Caki2 (cell line): ENCODE measurements at regions not wholly inside any gene's neighbourhood (a gene's known extent, or its start where the extent isn't known, plus 50 kb on each side); places are given as distances from the start of the nearest gene placed in this dataset.

Source experiments
- DNase-seq: peaks from one replicate; pipeline ENCODE4 v3.0.0-alpha.2; 2015; ENCODE audit warnings: low read depth
- in situ Hi-C: cut with HindIII; loops from 2 replicates; pipeline ENCODE4 v1.10.0; 2016; ENCODE audit warnings: low sequenced_read_pairs, low pct_unique_long_range_greater_than_20kb, mixed read lengths

DNA sequence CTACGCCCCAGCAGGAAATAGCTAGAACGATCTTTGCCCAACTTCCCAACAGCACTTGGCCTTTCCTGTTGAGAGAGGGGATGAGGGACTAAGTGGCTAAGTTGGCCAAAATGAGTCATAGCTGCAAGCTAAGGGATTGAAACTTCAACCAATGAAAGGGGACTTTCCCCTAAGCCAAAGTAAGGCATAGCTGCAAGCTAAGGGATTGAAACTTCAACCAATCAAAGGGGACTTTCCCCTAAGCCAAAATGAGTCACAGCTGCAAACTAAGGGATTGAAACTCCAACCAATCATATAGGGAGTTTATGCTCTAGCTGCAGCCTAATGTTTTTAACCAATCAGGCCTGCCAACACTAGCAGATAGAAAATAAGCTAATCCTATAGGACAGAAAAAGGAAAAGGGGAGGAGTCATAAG, 100.5 kb upstream of the SSTR1 start:
- in situ Hi-C loops = no loop called here
- DNase-seq = peak; percentile 16

DNA sequence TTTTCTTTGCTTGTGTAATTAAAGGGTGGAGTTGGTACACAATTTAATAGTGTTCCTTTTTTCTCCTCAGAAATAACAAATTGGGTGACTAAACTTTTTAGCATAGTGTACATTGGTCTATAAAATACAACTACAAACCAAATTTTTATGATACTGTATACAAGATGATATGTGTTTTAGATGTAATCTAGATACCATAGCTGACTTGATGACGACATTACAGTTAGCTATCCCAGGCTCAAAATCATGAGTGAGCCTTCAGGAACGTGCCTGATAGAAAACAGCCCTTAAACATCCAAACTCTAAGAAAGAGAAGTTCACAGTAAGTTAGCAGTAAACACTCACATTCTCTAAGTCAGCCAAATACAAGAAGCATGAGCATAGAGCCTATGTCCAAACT, 99.0 kb upstream of the SSTR1 start:
- in situ Hi-C loops = no loop called here
- DNase-seq = no peak

DNA sequence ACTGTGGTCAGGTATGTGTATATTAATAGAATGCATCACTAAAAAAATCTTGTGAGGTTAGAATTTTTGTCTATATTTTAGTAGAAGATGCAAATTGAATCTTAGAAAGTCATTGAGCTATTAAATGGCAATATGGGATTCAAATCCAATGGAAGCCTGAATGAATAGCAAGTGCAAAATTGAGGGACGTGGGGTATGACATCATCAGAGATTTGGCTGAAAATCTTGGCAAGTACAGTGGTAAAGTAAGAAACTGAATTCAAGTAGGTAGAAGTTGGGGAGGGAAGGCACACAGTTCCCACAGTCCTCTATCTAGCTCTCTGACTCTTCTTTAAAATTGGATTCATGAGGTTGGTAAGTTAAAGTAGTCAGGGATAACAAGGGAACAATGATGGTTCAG, 97.4 kb upstream of the SSTR1 start:
- in situ Hi-C loops = no loop called here
- DNase-seq = no peak

DNA sequence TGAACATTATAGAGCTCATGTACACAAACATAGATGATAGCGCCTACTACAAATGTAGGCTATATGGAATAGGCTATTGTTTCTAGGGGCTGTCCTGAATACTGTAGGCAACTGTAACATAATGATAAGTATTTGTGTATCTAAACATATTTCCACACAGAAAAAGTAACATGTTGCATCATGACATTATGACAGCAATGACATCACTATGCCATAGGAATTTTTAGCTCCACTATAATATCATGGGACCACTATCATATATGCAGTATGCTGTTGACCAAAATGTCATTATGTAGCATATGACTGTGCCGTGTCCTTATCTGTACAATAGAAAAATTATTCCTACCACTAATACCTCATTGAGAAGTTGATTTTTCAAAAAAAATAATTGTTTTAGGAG, 96.7 kb upstream of the SSTR1 start:
- in situ Hi-C loops = no loop called here
- no peak for DNase-seq

DNA sequence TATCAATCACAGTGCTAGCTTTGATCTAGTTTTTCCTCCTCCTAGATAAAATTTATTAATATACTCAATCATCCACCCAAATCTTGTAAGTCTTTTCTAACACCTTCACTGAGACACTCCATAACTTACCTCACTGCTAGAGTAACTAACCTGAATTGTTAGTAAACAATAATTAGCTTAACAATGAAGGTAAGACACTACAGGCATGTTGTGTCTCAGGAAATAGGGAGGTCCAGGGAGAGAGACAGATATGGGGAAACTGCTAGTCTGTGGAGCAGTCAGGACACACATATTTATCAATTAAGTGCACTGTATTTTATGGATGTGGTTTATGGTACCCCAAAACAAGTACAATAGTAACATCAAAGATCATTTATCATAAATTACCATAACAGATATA, 94.2 kb upstream of the SSTR1 start:
- in situ Hi-C loops = no loop called here
- DNase-seq = no peak

DNA sequence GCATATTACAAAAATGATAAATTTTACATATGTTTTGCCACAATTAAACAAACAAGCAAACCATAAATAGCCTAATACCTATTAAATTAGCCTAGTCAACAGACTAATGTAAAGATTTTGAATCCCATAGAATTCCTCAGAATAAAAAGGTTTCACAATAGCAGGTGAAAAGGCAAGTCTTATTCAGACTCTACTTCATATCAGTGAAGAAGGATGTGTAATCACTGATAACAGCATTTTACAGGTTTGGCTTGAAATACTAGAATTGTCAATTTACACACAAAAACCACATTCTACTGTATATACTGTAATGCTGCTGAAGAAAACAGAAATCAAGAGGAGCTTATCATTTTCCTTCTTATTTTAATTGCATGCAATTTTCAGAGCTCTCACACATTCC, 90.8 kb upstream of the SSTR1 start:
- in situ Hi-C loops = no loop called here
- DNase-seq = no peak

DNA sequence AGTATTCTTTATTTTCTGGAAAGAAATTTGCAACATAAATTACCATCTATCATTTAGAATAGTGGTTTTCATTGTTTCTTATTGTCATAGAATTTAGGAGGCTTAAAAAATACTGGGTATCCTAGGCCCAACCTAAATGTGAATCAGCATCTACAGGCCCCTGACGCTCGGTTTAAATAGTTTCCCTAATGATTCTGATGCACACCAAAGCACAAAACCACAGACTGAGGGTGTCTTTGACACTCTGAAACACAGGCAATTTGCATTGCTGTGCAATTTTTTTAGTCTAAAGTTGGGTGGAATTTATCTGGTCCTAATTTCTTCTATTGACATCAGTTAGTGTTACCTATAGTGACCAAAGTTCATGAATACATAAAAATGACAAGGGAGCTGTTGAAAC, 87.6 kb upstream of the SSTR1 start:
- in situ Hi-C loops = no loop called here
- DNase-seq = no peak

DNA sequence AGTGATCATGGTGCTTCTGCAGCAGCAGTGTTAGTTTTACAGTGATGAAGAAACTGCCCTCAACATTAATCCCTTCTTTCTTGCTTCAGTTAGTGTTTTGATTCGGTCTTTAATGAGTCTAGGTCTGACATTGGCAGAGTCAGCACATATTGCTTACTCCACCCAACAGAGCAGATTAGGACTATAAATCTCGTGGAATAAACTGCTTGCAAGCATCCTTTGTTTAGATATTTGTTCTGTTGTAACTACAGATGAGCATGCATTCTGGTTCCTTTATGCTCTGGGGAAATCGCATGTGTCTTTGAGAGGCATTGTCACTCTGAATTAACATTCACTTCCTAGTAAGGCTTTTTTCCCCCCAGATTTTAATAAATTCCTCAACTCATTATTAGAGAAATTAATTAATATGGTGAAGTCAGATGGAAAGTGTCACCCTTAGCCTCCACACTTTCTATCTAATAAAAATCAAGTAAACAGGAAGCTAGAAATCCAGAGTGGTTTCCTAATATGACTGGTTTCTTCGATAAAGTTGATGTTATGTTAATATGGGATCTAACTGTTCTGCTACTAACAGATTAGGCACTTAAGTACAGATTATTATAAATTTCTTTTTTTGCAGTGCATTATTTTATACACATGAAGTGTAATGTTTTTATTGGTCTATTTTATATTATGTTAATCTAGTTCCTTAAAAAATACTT, 86.2 kb upstream of the SSTR1 start:
- in situ Hi-C loops = no loop called here
- DNase-seq = no peak

DNA sequence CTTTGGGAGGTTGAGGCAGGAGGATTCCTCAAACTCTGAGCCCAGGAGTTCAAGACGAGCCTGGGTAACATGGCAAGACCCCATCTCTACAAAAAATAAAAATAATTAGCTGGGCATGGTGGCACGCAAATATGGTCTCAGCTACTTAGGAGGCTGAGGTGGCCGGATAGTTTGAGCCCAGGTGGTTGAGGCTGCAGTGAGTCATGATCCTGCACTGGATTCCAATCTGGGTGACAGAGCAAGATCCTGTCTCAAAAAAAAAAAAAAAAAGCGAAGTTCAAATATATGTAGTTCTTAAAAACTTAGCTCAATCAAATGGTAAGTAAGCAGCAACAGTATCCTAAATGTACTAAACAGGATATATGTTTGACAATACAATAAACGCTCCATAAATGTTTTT, 85.5 kb upstream of the SSTR1 start:
- no peak for DNase-seq
- in situ Hi-C loops = no loop called here

DNA sequence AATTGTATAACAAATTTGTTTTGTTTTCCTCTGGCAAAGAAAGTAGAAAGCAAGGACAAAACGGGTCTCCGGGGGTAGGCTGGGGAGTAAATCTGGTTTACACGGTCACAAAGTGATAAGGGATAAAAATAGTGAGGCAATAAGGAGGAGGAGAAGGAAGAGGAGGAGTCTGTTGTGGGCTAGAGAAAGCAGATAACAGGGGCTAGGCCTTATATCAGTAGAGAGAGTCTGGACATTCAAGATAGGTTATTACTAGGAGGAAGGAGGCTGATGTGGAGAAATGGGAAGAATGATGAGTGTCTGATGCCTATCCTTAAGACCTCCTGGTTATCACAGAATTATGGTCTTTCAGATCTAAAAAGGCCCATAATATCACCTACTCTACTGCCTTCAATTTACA, 83.2 kb upstream of the SSTR1 start:
- in situ Hi-C loops = no loop called here
- no peak for DNase-seq

DNA sequence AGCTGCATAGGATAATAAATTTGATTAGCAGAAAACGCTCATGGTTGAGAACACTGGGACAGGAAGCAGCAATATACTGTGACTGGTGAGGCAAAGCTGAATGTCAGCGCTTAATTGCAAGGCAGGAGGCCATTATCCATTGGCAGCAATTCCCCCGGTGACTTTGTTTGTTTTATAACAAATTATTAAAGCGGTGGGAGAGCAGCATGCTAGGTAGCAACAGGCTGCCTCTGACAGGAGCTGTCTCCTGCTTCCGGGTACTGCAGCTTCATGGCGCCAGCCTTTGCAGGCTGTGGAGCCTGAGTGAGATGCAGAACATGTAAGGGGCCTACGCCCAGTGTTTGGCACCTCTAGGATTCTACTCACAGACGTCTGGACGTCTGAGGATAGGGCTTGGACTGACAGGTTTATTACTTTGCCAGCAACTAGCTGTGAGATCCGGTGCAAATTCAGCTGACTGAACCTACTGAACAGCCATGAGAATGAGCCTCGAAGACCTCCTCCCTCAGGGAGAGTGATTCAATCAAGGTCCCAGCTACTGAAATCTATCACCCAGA, 82.1 kb upstream of the SSTR1 start:
- peak; percentile 36 for DNase-seq
- in situ Hi-C loops = no loop called here

DNA sequence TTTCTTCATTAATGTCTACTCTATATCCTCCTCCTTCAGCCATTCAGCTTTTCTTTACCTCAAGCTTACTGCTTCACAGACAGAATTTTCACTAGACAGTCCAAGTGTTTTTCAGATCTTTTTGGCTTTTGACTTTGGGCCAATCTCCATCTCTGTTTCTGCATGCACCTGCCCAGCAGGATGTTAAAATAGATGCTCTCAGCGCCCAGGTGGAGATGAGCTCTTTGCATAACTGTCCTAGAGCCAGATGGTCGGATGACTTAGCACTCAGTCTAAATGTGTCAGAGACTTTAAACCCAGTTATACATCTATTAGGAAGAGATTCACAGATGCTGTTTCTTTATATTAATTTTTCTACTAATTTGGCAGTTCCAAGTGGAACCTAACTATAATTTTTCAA, 80.3 kb upstream of the SSTR1 start:
- no peak for DNase-seq
- in situ Hi-C loops = no loop called here

DNA sequence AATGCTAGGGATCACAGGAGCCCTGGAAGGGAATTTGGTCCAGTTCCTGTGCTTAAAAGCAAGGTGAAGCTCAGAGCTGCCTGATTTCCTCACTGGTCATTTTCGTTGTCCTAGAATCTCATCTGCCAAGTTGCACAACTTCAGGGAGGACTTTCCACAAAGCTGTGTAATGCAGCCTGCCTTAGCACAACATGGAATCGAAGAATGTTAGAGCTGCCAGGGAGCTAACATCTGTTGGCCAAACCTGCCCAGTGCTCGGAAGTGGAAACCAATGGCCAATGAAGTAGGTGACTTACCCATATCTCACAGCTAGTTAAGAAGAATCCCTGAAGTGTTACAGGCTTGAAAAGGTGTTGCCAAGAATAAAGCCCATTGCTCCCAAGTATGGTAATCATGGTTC, 79.9 kb upstream of the SSTR1 start:
- DNase-seq = no peak
- in situ Hi-C loops = no loop called here

DNA sequence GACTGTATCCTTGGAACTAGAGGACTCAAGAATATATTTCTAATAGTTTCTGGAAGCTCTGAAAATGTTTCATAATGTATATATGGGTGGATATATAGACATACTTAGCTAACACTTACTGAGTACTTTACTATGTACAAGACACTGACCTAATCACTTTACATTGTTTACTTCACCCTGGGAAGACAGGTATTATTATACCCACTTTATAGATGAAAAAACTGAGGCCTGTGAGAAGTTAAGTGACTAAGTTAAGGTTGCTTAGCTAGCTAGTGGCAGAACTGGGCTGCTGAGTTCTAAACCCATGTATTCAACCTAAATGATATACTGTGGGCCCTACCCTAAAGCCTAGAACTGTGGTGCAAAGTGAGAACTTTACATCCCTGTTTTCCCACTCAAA, 79.1 kb upstream of the SSTR1 start:
- DNase-seq = no peak

DNA sequence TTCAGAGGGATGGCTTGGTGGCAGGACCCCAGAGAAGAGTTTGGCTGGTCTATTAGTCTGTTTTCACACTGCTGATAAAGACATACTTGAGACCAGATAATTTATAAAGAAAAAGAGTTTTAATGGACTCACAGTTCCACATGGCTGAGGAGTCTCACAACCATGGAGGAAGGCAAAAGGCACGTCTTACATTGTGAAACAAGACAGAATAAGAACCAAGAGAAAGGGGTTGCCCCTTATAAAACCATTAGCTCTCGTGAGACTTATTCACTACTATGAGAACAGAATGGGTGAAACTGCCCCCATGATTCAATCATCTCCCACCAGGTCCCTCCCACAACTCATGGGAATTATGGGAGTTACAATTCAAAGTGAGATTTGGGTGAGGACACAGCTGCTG, 78.5 kb upstream of the SSTR1 start:
- in situ Hi-C loops = no loop called here
- DNase-seq = no peak

More for the DNA sequence above, 79.1 kb upstream of the SSTR1 start:
- in situ Hi-C loops = no loop called here

DNA sequence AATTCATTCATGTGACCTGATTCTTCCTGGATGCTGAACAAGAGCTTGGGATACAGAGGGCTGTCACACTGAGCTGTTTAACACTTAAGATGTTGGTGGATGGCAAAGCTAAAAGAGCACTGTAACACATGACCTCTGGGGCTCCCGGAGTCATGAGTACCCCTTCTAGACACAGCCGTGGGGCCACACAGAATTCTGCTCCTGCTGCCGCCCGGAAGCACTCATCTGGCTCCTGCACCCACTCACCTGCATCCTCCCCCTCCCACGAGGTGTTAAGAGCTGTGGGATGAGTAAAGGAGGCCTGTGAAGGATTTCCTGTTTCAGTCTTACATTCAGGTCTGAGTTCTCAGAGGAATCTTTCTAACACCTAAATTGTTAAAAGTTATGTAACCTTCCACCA, 78.0 kb upstream of the SSTR1 start:
- DNase-seq = no peak
- in situ Hi-C loops = no loop called here

DNA sequence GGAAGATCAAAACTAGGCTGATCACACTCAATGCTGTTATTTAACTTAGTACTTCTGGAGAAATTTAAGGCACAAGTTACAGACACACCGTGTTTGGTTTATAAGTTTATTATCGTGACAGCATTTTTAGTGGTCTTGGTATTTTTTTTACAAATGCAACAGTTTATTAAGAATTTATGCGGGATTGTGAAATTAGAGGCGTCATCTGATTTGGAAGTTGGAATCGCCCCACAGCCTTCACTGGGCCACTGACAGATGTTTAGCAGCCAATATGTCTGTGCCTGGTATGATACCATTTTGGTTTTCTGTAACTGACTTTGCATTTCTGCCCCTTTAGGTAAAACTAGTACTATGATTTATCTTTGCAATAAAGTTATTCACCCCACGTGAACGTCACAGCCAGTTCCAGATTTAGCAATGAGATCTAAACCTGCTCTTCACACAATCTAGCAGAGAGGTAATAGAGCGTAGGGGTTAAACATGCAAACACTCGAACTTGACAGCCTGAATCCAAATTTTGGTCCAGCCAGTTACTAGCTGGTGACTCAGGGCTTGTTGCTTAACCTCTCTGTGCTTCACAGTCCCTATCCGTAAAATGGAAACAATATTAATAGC, 73.2 kb upstream of the SSTR1 start:
- DNase-seq = no peak
- in situ Hi-C loops = no loop called here

DNA sequence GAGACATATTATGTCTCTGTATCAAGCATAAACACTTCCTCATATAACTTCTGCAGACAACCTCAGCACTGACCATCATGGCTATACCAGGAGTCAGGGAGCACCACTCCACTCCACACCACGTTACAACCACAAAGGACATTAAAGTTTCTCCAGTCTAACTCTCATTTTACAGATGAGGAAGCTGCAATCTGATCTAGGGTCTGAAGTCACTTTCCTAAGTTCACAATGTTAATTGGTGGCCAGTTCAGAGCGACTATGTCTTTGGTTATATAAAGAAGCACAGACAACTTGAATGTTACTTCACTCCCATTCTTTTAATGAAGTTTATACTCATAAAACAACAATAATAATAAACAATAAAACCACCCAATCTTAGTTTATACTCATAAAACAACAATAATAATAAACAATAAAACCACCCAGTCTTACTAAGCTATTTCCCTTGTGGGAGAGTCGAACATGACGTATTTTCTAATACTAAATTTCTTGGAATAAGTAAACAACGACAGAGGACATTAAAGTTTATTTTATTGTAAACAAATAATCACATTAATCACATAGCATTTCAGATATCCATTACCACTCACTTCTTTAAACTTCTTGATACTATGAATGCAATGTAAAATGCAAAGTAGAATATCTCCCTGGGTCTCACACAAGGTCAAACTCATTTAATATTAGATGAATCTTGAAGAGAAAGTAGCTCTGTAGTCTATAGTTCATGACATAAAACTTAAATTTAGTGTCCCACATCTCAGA, 72.4 kb upstream of the SSTR1 start:
- in situ Hi-C loops = no loop called here
- no peak for DNase-seq

DNA sequence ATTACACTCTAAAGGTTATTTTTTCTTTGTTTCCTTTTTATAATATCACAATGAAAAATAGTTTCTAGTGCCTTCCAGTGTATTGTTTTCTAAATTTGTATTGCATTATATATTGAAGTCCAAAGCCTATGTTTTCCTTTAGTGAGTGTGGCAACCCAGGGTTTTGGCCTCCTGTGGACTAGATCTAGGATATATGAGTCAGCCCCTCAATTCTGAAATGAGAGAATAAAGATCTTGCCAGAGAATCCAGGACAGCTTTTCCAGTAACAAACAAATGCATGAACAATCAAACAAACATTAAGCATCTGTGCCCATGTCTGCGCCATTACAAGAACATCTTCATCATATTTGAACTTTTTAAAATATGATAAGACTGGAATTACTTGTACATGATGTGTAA, 70.7 kb upstream of the SSTR1 start:
- in situ Hi-C loops = no loop called here
- DNase-seq = no peak
